ENCODE measurements at regions not wholly inside any gene's neighbourhood (a gene's known extent, or its start where the extent isn't known, plus 50 kb on each side); places are given as distances from the start of the nearest gene placed in this dataset.

DNA sequence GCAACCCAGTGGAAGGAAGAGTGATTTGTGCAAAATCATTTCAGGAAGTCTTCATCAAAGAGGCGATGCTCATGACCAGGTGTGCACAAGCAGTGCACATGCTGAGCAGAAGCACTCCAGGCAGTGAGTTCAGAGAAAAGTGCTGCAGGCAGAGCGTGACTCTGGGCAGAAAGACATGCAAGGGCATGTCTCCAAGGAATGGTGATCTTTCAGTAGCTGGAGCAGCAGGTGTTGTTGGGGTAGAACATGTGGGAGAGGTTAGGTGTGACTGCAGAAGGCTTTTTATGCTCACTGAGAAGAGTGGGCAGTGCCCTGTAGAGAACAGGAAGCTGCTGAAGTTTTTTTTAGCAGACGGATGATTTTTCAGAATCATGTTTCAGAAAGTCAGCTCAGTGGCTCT is 545.4 kb upstream of the TLE4 start:
- H2AFZ ChIP-seq (ENCODE audit: low read depth, low read length), result no peak overlapping the region
- no peak overlapping the region for H2BK120ac ChIP-seq (ENCODE audit: low read depth, low read length)
- H3K4me3 ChIP-seq (ENCODE audit: insufficient read depth in 1 of 2, low read depth in 1 of 2, low read length in 2 of 2), result no peak overlapping the region
- peak overlapping the region; percentile 61 for H2BK5ac ChIP-seq (ENCODE audit: low read depth, low read length, poor library complexity, severe bottlenecking)
- peak overlapping the region; percentile 1 to 49 for H3K4ac ChIP-seq (ENCODE audit: low read depth in 1 of 2, low read length in 2 of 2)
- no peaks in the 10 kb centered on the region for H3K79me1 ChIP-seq (replicated peaks; ENCODE audit: low read length, poor library complexity, severe bottlenecking)
- H3K9me3 ChIP-seq (ENCODE audit: control insufficient read depth, low read length), result no peaks in the 10 kb centered on the region
- no peak overlapping the region for H3K9ac ChIP-seq (ENCODE audit: low read length)
- no peak overlapping the region for H3K23ac ChIP-seq (ENCODE audit: low read length in 2 of 2)
- H4K91ac ChIP-seq (ENCODE audit: low read length), result peak overlapping the region; percentile 2
- H3K27ac ChIP-seq (ENCODE audit: low read length, poor library complexity, severe bottlenecking), result peak overlapping the region; percentile 76
- no peaks in the 10 kb centered on the region for H3K36me3 ChIP-seq (ENCODE audit: control insufficient read depth in 1 of 2, insufficient read depth in 2 of 2, low read depth in 1 of 2, low read length in 2 of 2)
- peaks cover 4% of the 10 kb centered on the region for H3K4me1 ChIP-seq (ENCODE audit: control insufficient read depth, insufficient read depth, low read depth, low read length)
- peak overlapping the region; percentile 1 for H4K8ac ChIP-seq (ENCODE audit: low read length)
- H2BK12ac ChIP-seq (ENCODE audit: low read length in 2 of 2), result peak overlapping the region in 1 of 2 experiments; percentile 11
- no peak overlapping the region for H2BK15ac ChIP-seq (ENCODE audit: low read depth, poor library complexity, severe bottlenecking)
- peak overlapping the region in 1 of 2 experiments; percentile 53 for H3K14ac ChIP-seq (ENCODE audit: low read length in 2 of 2)
- peak overlapping the region; percentile 44 for H2AK5ac ChIP-seq (ENCODE audit: low read length, severe bottlenecking)
- DNase-seq, result no peak
- no peaks in the 10 kb centered on the region for H3K27me3 ChIP-seq (ENCODE audit: control insufficient read depth in 1 of 2, insufficient read depth in 1 of 2, low read length in 2 of 2)
- WGBS, result 87% methylated on average over 3 of the region's 3 CpGs
- peak overlapping the region; percentile 1 to 48 for H3K18ac ChIP-seq (ENCODE audit: low read depth in 1 of 2, low read length in 2 of 2)
- no peak overlapping the region for H3K4me2 ChIP-seq (ENCODE audit: low read length, poor library complexity, severe bottlenecking)

DNA sequence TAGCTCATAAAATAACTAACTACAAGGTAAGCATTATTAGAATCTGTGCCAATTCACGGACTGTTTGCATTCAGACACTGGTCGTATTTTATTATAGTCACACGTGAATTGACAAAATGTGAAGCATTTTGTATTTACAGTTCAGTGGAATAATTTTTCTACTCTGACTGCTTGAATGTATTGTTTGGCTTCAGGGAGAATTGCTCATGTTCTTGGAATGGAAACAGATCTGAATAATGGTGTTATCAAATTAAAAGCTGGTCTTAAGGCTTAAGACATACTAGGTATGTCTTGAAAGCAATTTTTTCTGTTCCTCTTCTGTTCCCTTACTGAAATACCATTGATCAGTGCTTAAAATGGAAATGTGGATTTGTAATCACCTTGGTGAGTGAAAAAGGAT is 543.7 kb upstream of the TLE4 start:
- Histone ChIP-seq H3K4ac (ENCODE audit: low read depth in 1 of 2, low read length in 2 of 2) (no peak overlapping the region), H3K79me1 (replicated peaks; ENCODE audit: low read length, poor library complexity, severe bottlenecking) (no peaks in the 10 kb centered on the region), H3K23ac (ENCODE audit: low read length in 2 of 2) (no peak overlapping the region), H4K8ac (ENCODE audit: low read length) (no peak overlapping the region), H2AK5ac (ENCODE audit: low read length, severe bottlenecking) (no peak overlapping the region), H3K14ac (ENCODE audit: low read length in 2 of 2) (peak overlapping the region in 1 of 2 experiments; percentile 32), H3K27ac (ENCODE audit: low read length, poor library complexity, severe bottlenecking) (peak overlapping the region; percentile 38), H2BK15ac (ENCODE audit: low read depth, poor library complexity, severe bottlenecking) (no peak overlapping the region), H4K91ac (ENCODE audit: low read length) (no peak overlapping the region), H3K4me1 (ENCODE audit: control insufficient read depth, insufficient read depth, low read depth, low read length) (peaks cover 4% of the 10 kb centered on the region), H3K36me3 (ENCODE audit: control insufficient read depth in 1 of 2, insufficient read depth in 2 of 2, low read depth in 1 of 2, low read length in 2 of 2) (no peaks in the 10 kb centered on the region), H2BK5ac (ENCODE audit: low read depth, low read length, poor library complexity, severe bottlenecking) (peak overlapping the region; percentile 25), H3K9me3 (ENCODE audit: control insufficient read depth, low read length) (no peaks in the 10 kb centered on the region), H2BK12ac (ENCODE audit: low read length in 2 of 2) (no peak overlapping the region), H2AFZ (ENCODE audit: low read depth, low read length) (no peak overlapping the region), H3K9ac (ENCODE audit: low read length) (no peak overlapping the region), H3K4me3 (ENCODE audit: insufficient read depth in 1 of 2, low read depth in 1 of 2, low read length in 2 of 2) (no peak overlapping the region), H3K27me3 (ENCODE audit: control insufficient read depth in 1 of 2, insufficient read depth in 1 of 2, low read length in 2 of 2) (no peaks in the 10 kb centered on the region), H3K18ac (ENCODE audit: low read depth in 1 of 2, low read length in 2 of 2) (peak overlapping the region in 1 of 2 experiments; percentile 43), H3K4me2 (ENCODE audit: low read length, poor library complexity, severe bottlenecking) (no peak overlapping the region), H2BK120ac (ENCODE audit: low read depth, low read length) (no peak overlapping the region)
- 53% methylated on average over 3 of the region's 3 CpGs for WGBS
- peak; percentile 11 for DNase-seq

DNA sequence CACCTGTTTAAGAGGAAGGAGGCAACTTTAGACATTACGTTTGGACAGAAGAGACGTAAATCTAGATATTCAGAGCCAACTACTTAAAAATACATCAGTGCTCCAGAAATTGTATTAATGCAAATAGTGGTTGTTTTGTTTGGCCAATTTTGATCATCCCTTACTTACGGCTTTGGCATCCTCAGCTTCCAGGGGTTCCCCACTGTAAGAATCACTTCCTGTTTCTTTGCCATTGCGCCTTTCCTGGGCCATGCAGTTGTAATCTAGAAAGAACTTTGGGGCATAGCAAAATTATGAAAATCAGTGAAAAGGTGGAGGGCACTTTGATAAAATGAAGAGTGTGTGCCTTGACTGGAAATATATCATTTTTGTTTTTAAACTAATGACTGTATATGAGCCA is 537.2 kb upstream of the TLE4 start:
- Histone ChIP-seq H3K4me1 (ENCODE audit: control insufficient read depth, insufficient read depth, low read depth, low read length) (no peaks in the 10 kb centered on the region), H3K4me3 (ENCODE audit: insufficient read depth in 1 of 2, low read depth in 1 of 2, low read length in 2 of 2) (no peak overlapping the region), H2BK12ac (ENCODE audit: low read length in 2 of 2) (no peak overlapping the region), H3K4ac (ENCODE audit: low read depth in 1 of 2, low read length in 2 of 2) (no peak overlapping the region), H2AFZ (ENCODE audit: low read depth, low read length) (no peak overlapping the region), H3K4me2 (ENCODE audit: low read length, poor library complexity, severe bottlenecking) (no peak overlapping the region), H3K27me3 (ENCODE audit: control insufficient read depth in 1 of 2, insufficient read depth in 1 of 2, low read length in 2 of 2) (no peaks in the 10 kb centered on the region), H3K9me3 (ENCODE audit: control insufficient read depth, low read length) (peaks cover 3% of the 10 kb centered on the region), H2AK5ac (ENCODE audit: low read length, severe bottlenecking) (no peak overlapping the region), H3K27ac (ENCODE audit: low read length, poor library complexity, severe bottlenecking) (no peak overlapping the region), H4K91ac (ENCODE audit: low read length) (no peak overlapping the region), H4K8ac (ENCODE audit: low read length) (no peak overlapping the region), H2BK5ac (ENCODE audit: low read depth, low read length, poor library complexity, severe bottlenecking) (no peak overlapping the region), H3K18ac (ENCODE audit: low read depth in 1 of 2, low read length in 2 of 2) (no peak overlapping the region), H3K79me1 (replicated peaks; ENCODE audit: low read length, poor library complexity, severe bottlenecking) (no peaks in the 10 kb centered on the region), H3K23ac (ENCODE audit: low read length in 2 of 2) (no peak overlapping the region), H3K9ac (ENCODE audit: low read length) (no peak overlapping the region), H3K36me3 (ENCODE audit: control insufficient read depth in 1 of 2, insufficient read depth in 2 of 2, low read depth in 1 of 2, low read length in 2 of 2) (peaks cover 0 to 3% of the 10 kb centered on the region in 2 experiments), H2BK120ac (ENCODE audit: low read depth, low read length) (no peak overlapping the region), H2BK15ac (ENCODE audit: low read depth, poor library complexity, severe bottlenecking) (no peak overlapping the region), H3K14ac (ENCODE audit: low read length in 2 of 2) (no peak overlapping the region)
- no peak for DNase-seq
- whole genome bisulfite sequencing, result 95% methylated on average over 2 of the region's 4 CpGs

DNA sequence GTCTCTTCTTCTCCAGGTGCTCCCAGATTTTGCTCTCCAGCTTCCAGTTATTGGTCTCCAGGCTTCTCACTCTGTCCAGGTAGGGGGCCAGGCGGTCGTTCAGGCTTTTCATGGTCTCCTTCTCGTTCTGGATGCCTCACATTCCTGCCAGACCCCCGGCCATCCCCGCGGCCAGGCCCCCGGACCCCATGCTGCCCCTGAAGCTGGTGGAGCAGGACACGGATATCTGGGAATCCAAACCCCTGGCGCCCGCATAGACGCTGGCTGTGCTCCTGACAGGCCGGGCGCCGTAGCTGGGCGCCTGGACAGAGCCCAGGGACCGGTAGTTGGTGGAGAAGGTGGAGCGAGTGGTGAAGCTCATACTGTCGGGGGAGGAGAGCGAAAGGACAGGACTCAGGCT is 534.4 kb upstream of the TLE4 start:
- Histone ChIP-seq H2BK120ac (ENCODE audit: low read depth, low read length) (no peak overlapping the region), H3K18ac (ENCODE audit: low read depth in 1 of 2, low read length in 2 of 2) (no peak overlapping the region), H4K91ac (ENCODE audit: low read length) (no peak overlapping the region), H3K4ac (ENCODE audit: low read depth in 1 of 2, low read length in 2 of 2) (no peak overlapping the region), H3K23ac (ENCODE audit: low read length in 2 of 2) (no peak overlapping the region), H3K27me3 (ENCODE audit: control insufficient read depth in 1 of 2, insufficient read depth in 1 of 2, low read length in 2 of 2) (no peaks in the 10 kb centered on the region), H3K79me1 (replicated peaks; ENCODE audit: low read length, poor library complexity, severe bottlenecking) (no peaks in the 10 kb centered on the region), H2AFZ (ENCODE audit: low read depth, low read length) (no peak overlapping the region), H3K36me3 (ENCODE audit: control insufficient read depth in 1 of 2, insufficient read depth in 2 of 2, low read depth in 1 of 2, low read length in 2 of 2) (peaks cover 0 to 3% of the 10 kb centered on the region in 2 experiments), H3K4me3 (ENCODE audit: insufficient read depth in 1 of 2, low read depth in 1 of 2, low read length in 2 of 2) (no peak overlapping the region), H2BK5ac (ENCODE audit: low read depth, low read length, poor library complexity, severe bottlenecking) (no peak overlapping the region), H2AK5ac (ENCODE audit: low read length, severe bottlenecking) (no peak overlapping the region), H3K14ac (ENCODE audit: low read length in 2 of 2) (no peak overlapping the region), H3K9ac (ENCODE audit: low read length) (no peak overlapping the region), H3K4me1 (ENCODE audit: control insufficient read depth, insufficient read depth, low read depth, low read length) (no peaks in the 10 kb centered on the region), H2BK12ac (ENCODE audit: low read length in 2 of 2) (no peak overlapping the region), H4K8ac (ENCODE audit: low read length) (no peak overlapping the region), H2BK15ac (ENCODE audit: low read depth, poor library complexity, severe bottlenecking) (no peak overlapping the region), H3K9me3 (ENCODE audit: control insufficient read depth, low read length) (peaks cover 3% of the 10 kb centered on the region), H3K4me2 (ENCODE audit: low read length, poor library complexity, severe bottlenecking) (no peak overlapping the region), H3K27ac (ENCODE audit: low read length, poor library complexity, severe bottlenecking) (no peak overlapping the region)
- WGBS, result 94% methylated on average over 19 of the region's 19 CpGs
- DNase-seq, result no peak
